Parathyroid adenoma (tissue), 2 donors: ENCODE measurements at regions not wholly inside any gene's neighbourhood (a gene's known extent, or its start where the extent isn't known, plus 50 kb on each side); places are given as distances from the start of the nearest gene placed in this dataset.

Experiments used
- H2AFZ ChIP-seq: fragments of 300-600 bp; sonication (generic); one replicate; pipeline ENCODE4 v1.7.0; 2017; ENCODE audit warnings: antibody characterized with exemption, mild to moderate bottlenecking
- H3K27ac ChIP-seq: fragments of 300-600 bp; sonication (generic); one replicate; pipeline ENCODE4 v1.7.0; 2017
- H3K27me3 ChIP-seq: fragments of 300-600 bp; sonication (generic); one replicate; pipeline ENCODE4 v1.7.0; 2017; ENCODE audit warnings: low read length; ENCODE audit not compliant: control insufficient read depth, insufficient read depth
- H3K36me3 ChIP-seq: fragments of 300-600 bp; sonication (generic); one replicate; pipeline ENCODE4 v1.7.0; 2017; ENCODE audit warnings: low read length; ENCODE audit not compliant: control insufficient read depth, insufficient read depth
- H3K4me1 ChIP-seq: fragments of 300-600 bp; sonication (generic); one replicate; pipeline ENCODE4 v1.7.0; 2017; ENCODE audit warnings: control low read depth
- H3K4me2 ChIP-seq: fragments of 300-600 bp; sonication (generic); one replicate; pipeline ENCODE4 v1.7.0; 2017; ENCODE audit warnings: low read length
- H3K4me3 ChIP-seq: fragments of 300-600 bp; sonication (generic); one replicate; pipeline ENCODE4 v1.7.0; 2017; ENCODE audit warnings: low read depth, low read length
- H3K79me2 ChIP-seq: fragments of 300-600 bp; sonication (generic); one replicate; pipeline ENCODE4 v1.7.0; 2017; ENCODE audit warnings: control low read depth
- H3K9ac ChIP-seq: fragments of 300-600 bp; sonication (generic); one replicate; pipeline ENCODE4 v1.7.0; 2017; ENCODE audit warnings: mild to moderate bottlenecking
- H3K9me3 ChIP-seq: fragments of 300-600 bp; sonication (generic); one replicate; pipeline ENCODE4 v1.7.0; 2017; ENCODE audit warnings: low read length; ENCODE audit not compliant: control insufficient read depth
- CTCF ChIP-seq: fragments of 300-600 bp; sonication (generic); IDR thresholded peaks from one replicate; pipeline ENCODE4 v1.7.0; 2017; ENCODE audit warnings: antibody characterized with exemption, mild to moderate bottlenecking
- donor health status: primary hyperparathyroidism.

GRCh38 chr5:10036136-10036815, 213.4 kb downstream of the ATPSCKMT start:
- H3K27ac ChIP-seq = no peak overlapping the region
- H3K27me3 ChIP-seq = no peaks in the 10 kb centered on the region
- no peak overlapping the region for H3K4me2 ChIP-seq
- H2AFZ ChIP-seq = no peak overlapping the region
- TF ChIP-seq CTCF = no peak
- no peaks in the 10 kb centered on the region for H3K9me3 ChIP-seq
- H3K4me1 ChIP-seq = no peaks in the 10 kb centered on the region
- no peak overlapping the region for H3K4me3 ChIP-seq
- H3K36me3 ChIP-seq = no peaks in the 10 kb centered on the region
- H3K9ac ChIP-seq = no peak overlapping the region
- no peaks in the 10 kb centered on the region for H3K79me2 ChIP-seq

GRCh38 chr5:10034001-10034400, 215.7 kb downstream of the ATPSCKMT start:
- Histone ChIP-seq H3K9ac (no peak overlapping the region), H2AFZ (no peak overlapping the region), H3K4me3 (no peak overlapping the region), H3K27ac (no peak overlapping the region), H3K27me3 (no peaks in the 10 kb centered on the region), H3K9me3 (no peaks in the 10 kb centered on the region), H3K79me2 (no peaks in the 10 kb centered on the region), H3K4me2 (no peak overlapping the region), H3K4me1 (no peaks in the 10 kb centered on the region), H3K36me3 (no peaks in the 10 kb centered on the region)
- no peak for TF ChIP-seq CTCF

- Histone ChIP-seq H3K36me3 (no peaks in the 10 kb centered on the region), H3K27me3 (no peaks in the 10 kb centered on the region), H2AFZ (no peak overlapping the region), H3K4me3 (no peak overlapping the region), H3K4me2 (no peak overlapping the region), H3K27ac (no peak overlapping the region), H3K4me1 (no peaks in the 10 kb centered on the region), H3K9ac (no peak overlapping the region), H3K9me3 (no peaks in the 10 kb centered on the region), H3K79me2 (no peaks in the 10 kb centered on the region)
- TF ChIP-seq CTCF = no peak
Observed at GRCh38 chr5:10031817-10032216, 217.9 kb downstream of the ATPSCKMT start.

GRCh38 chr5:10030219-10030831, 219.4 kb downstream of the ATPSCKMT start:
- peak; percentile 29 for TF ChIP-seq CTCF
- Histone ChIP-seq H2AFZ (no peak overlapping the region), H3K4me2 (no peak overlapping the region)

GRCh38 chr5:10023494-10023893, 226.2 kb downstream of the ATPSCKMT start:
- Histone ChIP-seq H3K27ac (no peak overlapping the region), H3K36me3 (no peaks in the 10 kb centered on the region), H3K4me1 (no peaks in the 10 kb centered on the region), H3K4me2 (no peak overlapping the region), H3K79me2 (no peaks in the 10 kb centered on the region), H3K9ac (no peak overlapping the region), H3K27me3 (no peaks in the 10 kb centered on the region), H3K4me3 (no peak overlapping the region), H3K9me3 (no peaks in the 10 kb centered on the region), H2AFZ (no peak overlapping the region)
- no peak for TF ChIP-seq CTCF

More at GRCh38 chr5:10030219-10030831, 219.4 kb downstream of the ATPSCKMT start:
- H3K27me3 ChIP-seq = no peaks in the 10 kb centered on the region
- no peaks in the 10 kb centered on the region for H3K4me1 ChIP-seq
- no peak overlapping the region for H3K4me3 ChIP-seq
- H3K9ac ChIP-seq = no peak overlapping the region
- H3K79me2 ChIP-seq = no peaks in the 10 kb centered on the region
- no peaks in the 10 kb centered on the region for H3K36me3 ChIP-seq
- no peak overlapping the region for H3K27ac ChIP-seq
- no peaks in the 10 kb centered on the region for H3K9me3 ChIP-seq
